ENCODE measurements at regions not wholly inside any gene's neighbourhood (a gene's known extent, or its start where the extent isn't known, plus 50 kb on each side); places are given as distances from the start of the nearest gene placed in this dataset.
A peak's percentile ranks its signal among the peaks of the same experiment; 100 is the strongest.

DNA sequence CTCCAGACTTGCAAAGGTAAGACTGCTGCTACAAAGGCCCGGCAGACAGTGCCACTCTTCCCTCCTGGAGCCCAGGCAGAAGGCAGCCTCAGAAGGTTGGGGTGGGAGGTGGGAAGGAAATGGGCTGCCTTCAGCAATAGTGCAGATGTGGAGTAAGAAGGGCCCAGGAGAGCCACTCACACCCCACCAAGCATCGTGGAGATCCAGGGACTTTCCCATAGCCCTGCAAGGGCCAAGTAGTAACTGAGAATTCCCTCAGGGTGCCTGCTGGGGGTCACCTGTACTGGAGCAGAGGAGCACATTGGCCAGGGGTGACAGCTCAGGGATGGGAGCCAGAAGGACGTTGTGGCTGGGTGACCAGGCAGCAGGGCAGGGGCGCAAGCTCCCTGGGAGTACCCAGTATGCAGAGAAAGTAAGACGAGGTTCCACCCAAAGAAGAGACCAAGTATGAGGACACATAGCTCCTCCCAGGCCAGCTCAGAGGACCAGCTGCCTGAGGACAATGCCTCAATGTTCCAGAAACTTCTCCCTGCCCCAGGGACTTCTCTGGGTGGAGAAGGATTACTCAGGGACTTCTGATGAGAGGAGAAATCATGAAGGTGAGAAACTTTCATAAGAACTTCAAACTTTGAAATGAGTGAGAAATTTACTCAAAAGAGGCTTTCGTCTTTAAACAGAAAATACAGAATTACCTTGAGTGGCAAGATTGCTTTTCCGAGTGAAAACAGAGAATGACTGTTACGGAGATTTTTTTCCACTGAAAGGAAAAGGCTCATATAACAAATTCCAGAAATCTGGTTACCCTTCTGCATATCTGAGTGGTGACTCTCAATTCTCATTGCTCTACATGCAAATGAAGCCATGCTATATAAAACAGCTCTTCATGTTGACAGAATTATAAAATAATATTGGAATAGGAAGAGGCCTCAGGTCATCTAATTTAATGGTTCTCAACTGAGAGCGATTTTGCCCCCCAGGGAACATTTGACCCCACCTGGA is 87.9 kb upstream of the TRIO start:
- Histone ChIP-seq H3K27ac (ENCODE audit: low read depth, low read length) (peak overlapping the region; percentile 61), H4K20me1 (ENCODE audit: insufficient read depth, low read length) (no peaks in the 10 kb centered on the region), H3K4me3 (ENCODE audit: insufficient read depth, low read length) (no peak overlapping the region), H2AFZ (ENCODE audit: low read length) (peak overlapping the region; percentile 85), H3K27me3 (ENCODE audit: insufficient read depth, low read length) (no peaks in the 10 kb centered on the region), H3K4me2 (ENCODE audit: insufficient read depth, low read length) (peak overlapping the region; percentile 62), H3K9me3 (ENCODE audit: low read depth, low read length) (no peaks in the 10 kb centered on the region), H3K36me3 (ENCODE audit: insufficient read depth, low read length) (no peaks in the 10 kb centered on the region), H3K79me2 (ENCODE audit: insufficient read depth, low read length) (no peaks in the 10 kb centered on the region), H3K4me1 (ENCODE audit: insufficient read depth, low read length) (peaks cover 15% of the 10 kb centered on the region)
- no peak for DNase-seq (ENCODE audit: insufficient read length, low spot score, missing footprints)
- TF ChIP-seq, protein P1, sequence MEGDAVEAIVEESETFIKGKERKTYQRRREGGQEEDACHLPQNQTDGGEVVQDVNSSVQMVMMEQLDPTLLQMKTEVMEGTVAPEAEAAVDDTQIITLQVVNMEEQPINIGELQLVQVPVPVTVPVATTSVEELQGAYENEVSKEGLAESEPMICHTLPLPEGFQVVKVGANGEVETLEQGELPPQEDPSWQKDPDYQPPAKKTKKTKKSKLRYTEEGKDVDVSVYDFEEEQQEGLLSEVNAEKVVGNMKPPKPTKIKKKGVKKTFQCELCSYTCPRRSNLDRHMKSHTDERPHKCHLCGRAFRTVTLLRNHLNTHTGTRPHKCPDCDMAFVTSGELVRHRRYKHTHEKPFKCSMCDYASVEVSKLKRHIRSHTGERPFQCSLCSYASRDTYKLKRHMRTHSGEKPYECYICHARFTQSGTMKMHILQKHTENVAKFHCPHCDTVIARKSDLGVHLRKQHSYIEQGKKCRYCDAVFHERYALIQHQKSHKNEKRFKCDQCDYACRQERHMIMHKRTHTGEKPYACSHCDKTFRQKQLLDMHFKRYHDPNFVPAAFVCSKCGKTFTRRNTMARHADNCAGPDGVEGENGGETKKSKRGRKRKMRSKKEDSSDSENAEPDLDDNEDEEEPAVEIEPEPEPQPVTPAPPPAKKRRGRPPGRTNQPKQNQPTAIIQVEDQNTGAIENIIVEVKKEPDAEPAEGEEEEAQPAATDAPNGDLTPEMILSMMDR (IDR thresholded peaks at IDR 0.05; ENCODE audit: extremely low read depth, low read depth, low read length), result no peak

DNA sequence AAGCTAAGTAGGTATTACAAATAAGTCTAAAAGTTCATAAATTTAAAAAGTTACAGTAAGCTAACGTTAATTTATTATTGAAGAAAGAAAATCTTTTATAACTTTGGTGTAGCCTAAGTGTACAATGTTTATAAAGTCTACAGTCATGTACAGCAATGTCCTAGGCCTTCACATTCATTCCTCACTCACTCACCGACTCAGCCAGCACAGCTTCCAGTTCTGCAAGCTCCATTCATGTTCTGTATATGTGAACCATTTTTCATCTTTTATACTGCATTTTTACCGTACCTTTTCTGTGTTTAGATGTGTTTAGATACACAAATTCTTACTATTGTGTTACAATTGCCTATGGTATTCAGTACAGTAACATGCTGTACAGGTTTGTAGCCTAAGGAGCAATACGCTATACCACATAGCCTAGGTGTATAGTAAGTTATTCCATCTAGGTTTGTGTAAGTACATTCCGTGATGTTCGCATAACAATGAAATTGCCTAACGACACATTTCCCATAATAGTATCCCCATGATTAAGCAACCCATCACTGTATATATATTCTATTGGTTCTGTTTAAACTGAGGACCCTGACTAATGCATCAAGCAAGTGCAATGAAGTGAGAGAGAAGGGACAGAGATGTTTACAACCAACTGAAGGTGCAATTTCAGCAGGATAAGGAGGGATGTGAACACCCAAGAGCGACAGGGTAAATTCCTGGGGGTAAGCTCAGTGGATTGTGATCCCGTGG is 88.9 kb upstream of the TRIO start:
- peaks cover 15% of the 10 kb centered on the region for H3K4me1 ChIP-seq (ENCODE audit: insufficient read depth, low read length)
- no peak overlapping the region for H3K4me3 ChIP-seq (ENCODE audit: insufficient read depth, low read length)
- no peaks in the 10 kb centered on the region for H3K36me3 ChIP-seq (ENCODE audit: insufficient read depth, low read length)
- H3K9me3 ChIP-seq (ENCODE audit: low read depth, low read length), result no peaks in the 10 kb centered on the region
- no peak overlapping the region for H3K27ac ChIP-seq (ENCODE audit: low read depth, low read length)
- no peaks in the 10 kb centered on the region for H3K79me2 ChIP-seq (ENCODE audit: insufficient read depth, low read length)
- no peaks in the 10 kb centered on the region for H3K27me3 ChIP-seq (ENCODE audit: insufficient read depth, low read length)
- no peak for DNase-seq (ENCODE audit: insufficient read length, low spot score, missing footprints)
- no peaks in the 10 kb centered on the region for H4K20me1 ChIP-seq (ENCODE audit: insufficient read depth, low read length)
- TF ChIP-seq, protein P1 (IDR thresholded peaks at IDR 0.05; ENCODE audit: extremely low read depth, low read depth, low read length), result no peak
- H2AFZ ChIP-seq (ENCODE audit: low read length), result peak overlapping the region; percentile 85
- H3K4me2 ChIP-seq (ENCODE audit: insufficient read depth, low read length), result no peak overlapping the region

DNA sequence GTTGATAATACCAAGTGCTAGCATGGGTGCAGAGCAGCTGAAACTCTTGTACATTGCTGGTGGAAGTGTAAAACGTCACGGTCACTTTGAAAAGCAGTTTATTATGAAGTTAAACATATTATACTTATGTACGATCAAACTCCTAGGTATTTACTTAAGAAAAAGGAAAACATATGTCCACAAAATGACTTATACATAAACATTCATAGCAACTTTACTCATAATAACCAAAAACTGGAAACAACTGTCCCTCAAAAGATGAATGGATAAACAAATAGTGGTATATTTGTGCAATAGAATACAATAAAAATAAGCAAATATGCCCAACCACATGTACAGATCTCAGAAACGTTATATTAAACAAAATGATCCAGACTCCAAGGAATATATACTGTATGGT is 92.3 kb upstream of the TRIO start:
- DNase-seq (ENCODE audit: insufficient read length, low spot score, missing footprints), result no peak
- TF ChIP-seq, protein P1 (IDR thresholded peaks at IDR 0.05; ENCODE audit: extremely low read depth, low read depth, low read length), result no peak
- no peak overlapping the region for H3K4me3 ChIP-seq (ENCODE audit: insufficient read depth, low read length)

GRCh38 chr5:14048434-14048833 is 94.7 kb upstream of the TRIO start:
- Histone ChIP-seq H3K36me3 (ENCODE audit: insufficient read depth, low read length) (no peaks in the 10 kb centered on the region), H3K79me2 (ENCODE audit: insufficient read depth, low read length) (no peaks in the 10 kb centered on the region), H3K4me3 (ENCODE audit: insufficient read depth, low read length) (no peak overlapping the region), H3K4me1 (ENCODE audit: insufficient read depth, low read length) (peaks cover 7% of the 10 kb centered on the region), H3K4me2 (ENCODE audit: insufficient read depth, low read length) (no peak overlapping the region), H3K27ac (ENCODE audit: low read depth, low read length) (peak overlapping the region; percentile 9), H4K20me1 (ENCODE audit: insufficient read depth, low read length) (no peaks in the 10 kb centered on the region), H2AFZ (ENCODE audit: low read length) (peak overlapping the region; percentile 32), H3K27me3 (ENCODE audit: insufficient read depth, low read length) (no peaks in the 10 kb centered on the region), H3K9me3 (ENCODE audit: low read depth, low read length) (no peaks in the 10 kb centered on the region)
- no peak for DNase-seq (ENCODE audit: insufficient read length, low spot score, missing footprints)
- TF ChIP-seq, protein P1 (IDR thresholded peaks at IDR 0.05; ENCODE audit: extremely low read depth, low read depth, low read length), result no peak

More for the DNA sequence above, 92.3 kb upstream of the TRIO start:
- H3K4me1 ChIP-seq (ENCODE audit: insufficient read depth, low read length), result peaks cover 21% of the 10 kb centered on the region
- H3K36me3 ChIP-seq (ENCODE audit: insufficient read depth, low read length), result no peaks in the 10 kb centered on the region
- H3K79me2 ChIP-seq (ENCODE audit: insufficient read depth, low read length), result no peaks in the 10 kb centered on the region
- H3K27ac ChIP-seq (ENCODE audit: low read depth, low read length), result no peak overlapping the region
- no peaks in the 10 kb centered on the region for H3K27me3 ChIP-seq (ENCODE audit: insufficient read depth, low read length)
- no peak overlapping the region for H3K4me2 ChIP-seq (ENCODE audit: insufficient read depth, low read length)
- H3K9me3 ChIP-seq (ENCODE audit: low read depth, low read length), result no peaks in the 10 kb centered on the region
- H2AFZ ChIP-seq (ENCODE audit: low read length), result peak overlapping the region; percentile 32
- H4K20me1 ChIP-seq (ENCODE audit: insufficient read depth, low read length), result no peaks in the 10 kb centered on the region
